ENCODE measurements at regions not wholly inside any gene's neighbourhood (a gene's known extent, or its start where the extent isn't known, plus 50 kb on each side); places are given as distances from the start of the nearest gene placed in this dataset.

DNA sequence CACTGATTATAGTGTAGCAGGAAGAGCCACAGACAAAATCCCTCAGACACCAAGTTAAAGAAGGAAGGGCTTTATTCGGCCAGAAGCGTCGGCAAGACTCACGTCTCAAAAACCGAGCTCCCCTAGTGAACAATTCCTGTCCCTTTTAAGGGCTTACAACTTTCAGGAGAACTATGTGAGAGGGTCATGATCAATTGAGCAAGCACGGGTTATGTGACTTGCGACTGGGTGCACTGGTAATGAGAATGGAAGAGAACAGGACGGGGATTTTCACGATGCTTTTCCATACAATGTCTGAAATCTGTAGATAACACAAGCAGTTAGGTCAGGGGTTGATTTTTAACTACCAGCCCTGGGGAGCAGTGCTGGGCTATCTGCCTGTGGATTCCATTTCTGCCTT, 116.7 kb downstream of the MFAP3L start:
- DNase-seq (ENCODE audit: low read depth), result no peak
- no peak overlapping the region for H3K4me3 ChIP-seq (ENCODE audit: low read length)
- TF ChIP-seq, protein P1, sequence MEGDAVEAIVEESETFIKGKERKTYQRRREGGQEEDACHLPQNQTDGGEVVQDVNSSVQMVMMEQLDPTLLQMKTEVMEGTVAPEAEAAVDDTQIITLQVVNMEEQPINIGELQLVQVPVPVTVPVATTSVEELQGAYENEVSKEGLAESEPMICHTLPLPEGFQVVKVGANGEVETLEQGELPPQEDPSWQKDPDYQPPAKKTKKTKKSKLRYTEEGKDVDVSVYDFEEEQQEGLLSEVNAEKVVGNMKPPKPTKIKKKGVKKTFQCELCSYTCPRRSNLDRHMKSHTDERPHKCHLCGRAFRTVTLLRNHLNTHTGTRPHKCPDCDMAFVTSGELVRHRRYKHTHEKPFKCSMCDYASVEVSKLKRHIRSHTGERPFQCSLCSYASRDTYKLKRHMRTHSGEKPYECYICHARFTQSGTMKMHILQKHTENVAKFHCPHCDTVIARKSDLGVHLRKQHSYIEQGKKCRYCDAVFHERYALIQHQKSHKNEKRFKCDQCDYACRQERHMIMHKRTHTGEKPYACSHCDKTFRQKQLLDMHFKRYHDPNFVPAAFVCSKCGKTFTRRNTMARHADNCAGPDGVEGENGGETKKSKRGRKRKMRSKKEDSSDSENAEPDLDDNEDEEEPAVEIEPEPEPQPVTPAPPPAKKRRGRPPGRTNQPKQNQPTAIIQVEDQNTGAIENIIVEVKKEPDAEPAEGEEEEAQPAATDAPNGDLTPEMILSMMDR (conservative IDR thresholded peaks at IDR 0.05; ENCODE audit: low read length), result no peak

DNA sequence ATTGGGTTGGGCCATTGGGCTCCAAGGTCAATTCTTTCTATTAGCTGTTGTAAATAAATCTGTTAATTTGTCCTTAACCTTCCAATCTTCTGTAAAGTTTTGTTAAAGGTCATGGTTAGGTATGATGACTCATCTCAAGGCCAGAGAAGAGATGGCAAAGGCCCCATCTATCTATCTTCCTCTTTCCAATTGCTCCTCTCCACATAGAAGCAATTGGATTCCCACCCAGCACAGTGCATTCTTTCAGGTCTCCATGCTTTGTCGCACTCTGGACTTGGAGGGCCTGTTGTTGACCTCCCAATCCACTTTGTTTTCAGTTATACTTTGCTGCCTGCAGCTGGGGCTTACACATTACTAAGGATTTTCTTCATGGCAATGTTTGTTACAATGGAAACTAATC, 118.5 kb downstream of the MFAP3L start:
- no peak overlapping the region for H3K4me3 ChIP-seq (ENCODE audit: low read length)
- DNase-seq (ENCODE audit: low read depth), result no peak
- TF ChIP-seq, protein P1 (conservative IDR thresholded peaks at IDR 0.05; ENCODE audit: low read length), result no peak

DNA sequence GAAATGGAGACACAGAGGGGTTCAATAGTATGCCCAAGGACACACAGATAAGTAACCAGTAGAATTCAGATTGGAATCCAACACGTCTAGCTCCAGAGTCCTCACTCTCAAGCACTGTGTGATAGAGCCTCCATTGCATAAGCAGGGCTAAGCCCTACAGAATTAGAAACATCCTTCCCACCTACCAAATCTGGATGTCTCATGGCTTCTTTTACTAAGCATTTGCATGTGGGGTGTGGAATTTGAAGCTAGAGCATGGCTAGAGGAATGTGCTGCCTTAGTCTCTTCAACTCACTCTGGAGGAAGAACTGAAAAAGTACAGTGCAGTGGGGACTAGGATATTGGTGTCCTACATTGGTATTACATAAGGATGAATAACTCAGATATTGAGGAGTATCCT, 119.4 kb downstream of the MFAP3L start:
- no peak overlapping the region for H3K4me3 ChIP-seq (ENCODE audit: low read length)
- DNase-seq (ENCODE audit: low read depth), result no peak
- TF ChIP-seq, protein P1 (conservative IDR thresholded peaks at IDR 0.05; ENCODE audit: low read length), result no peak

DNA sequence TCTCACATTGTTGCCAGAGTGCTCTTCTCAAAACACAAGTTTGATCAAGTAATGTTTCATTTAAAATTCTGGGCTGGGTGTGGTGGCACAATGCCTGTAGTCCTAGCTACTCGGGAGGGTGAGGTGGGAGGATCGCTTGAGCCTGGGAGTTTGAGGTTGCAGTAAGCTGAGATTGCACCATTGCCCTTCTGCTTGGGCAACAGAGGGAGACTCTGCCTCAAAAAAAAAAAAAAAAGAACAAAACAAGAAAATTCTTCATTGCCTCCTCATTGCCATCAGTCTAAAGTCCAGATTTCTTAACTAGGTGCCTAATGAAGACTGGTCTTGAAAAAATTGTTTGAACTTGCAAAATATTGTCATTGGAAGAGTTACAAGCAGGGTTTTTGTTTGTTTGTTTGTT, 120.1 kb downstream of the MFAP3L start:
- peak; percentile 3 for DNase-seq (ENCODE audit: low read depth)
- TF ChIP-seq, protein P1 (conservative IDR thresholded peaks at IDR 0.05; ENCODE audit: low read length), result no peak
- H3K4me3 ChIP-seq (ENCODE audit: low read length), result no peak overlapping the region

DNA sequence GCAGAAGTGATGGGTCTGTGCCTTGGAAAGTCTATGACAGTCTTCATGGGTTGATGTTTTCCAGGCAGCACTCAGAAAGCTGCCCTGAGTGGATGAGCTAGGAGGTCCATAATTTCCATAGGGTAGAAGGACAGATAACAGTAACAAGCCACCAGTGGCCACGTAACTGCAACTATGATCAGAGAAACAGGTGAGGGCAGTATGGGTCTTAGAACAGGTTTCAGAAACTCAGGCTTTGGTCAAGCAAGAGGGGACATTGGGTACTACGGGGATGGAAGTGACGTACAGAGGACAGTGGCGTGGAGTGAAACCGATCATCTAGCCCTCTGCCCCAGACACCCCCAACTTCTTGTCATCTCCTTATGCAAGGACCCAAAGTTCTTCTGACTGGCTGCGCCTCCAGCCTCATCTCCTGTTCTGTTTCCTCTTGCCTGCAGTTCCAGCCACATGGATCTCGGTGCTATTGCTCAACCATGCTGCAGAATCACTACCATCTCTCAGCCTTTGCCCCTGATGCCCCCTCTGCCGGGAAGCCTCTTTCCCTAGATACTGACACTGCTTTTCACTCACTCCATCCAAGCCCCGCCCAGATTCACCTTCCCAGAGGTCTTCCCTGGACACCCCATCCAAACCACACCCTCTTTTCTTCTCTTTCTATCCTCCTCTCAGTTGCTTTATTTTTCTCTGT, 123.4 kb downstream of the MFAP3L start:
- TF ChIP-seq, protein P1 (conservative IDR thresholded peaks at IDR 0.05; ENCODE audit: low read length), result no peak
- no peak overlapping the region for H3K4me3 ChIP-seq (ENCODE audit: low read length)
- no peak for DNase-seq (ENCODE audit: low read depth)

DNA sequence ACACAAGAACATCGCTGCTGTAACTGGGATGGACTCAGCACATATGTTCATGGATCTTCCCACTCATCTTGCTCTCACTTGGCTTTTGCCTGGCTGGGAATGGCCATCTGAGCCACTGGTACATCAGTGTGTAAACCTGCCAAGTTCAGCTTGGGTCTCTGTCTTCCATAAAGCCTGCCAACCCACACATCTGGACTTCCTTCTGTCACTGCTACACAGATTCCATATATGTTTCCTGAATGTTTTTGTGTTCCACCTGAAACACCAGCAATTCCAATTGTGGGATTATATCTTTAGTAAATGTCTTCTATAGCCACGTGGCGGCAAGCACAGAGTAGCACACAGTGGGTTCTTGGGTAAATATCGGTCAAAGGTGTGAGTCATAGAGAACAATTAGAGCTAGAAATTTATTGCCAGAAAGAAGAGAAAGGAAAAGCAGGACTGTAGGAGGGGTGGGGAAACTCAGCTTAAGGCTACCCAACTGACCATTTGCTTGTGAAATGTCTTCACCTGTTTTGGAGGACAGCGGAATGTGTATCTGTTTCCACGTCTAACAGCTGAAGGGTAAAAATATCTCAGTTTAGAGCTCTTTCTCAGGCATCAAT, 125.9 kb downstream of the MFAP3L start:
- no peak for DNase-seq (ENCODE audit: low read depth)
- H3K4me3 ChIP-seq (ENCODE audit: low read length), result no peak overlapping the region
- TF ChIP-seq, protein P1 (conservative IDR thresholded peaks at IDR 0.05; ENCODE audit: low read length), result no peak

DNA sequence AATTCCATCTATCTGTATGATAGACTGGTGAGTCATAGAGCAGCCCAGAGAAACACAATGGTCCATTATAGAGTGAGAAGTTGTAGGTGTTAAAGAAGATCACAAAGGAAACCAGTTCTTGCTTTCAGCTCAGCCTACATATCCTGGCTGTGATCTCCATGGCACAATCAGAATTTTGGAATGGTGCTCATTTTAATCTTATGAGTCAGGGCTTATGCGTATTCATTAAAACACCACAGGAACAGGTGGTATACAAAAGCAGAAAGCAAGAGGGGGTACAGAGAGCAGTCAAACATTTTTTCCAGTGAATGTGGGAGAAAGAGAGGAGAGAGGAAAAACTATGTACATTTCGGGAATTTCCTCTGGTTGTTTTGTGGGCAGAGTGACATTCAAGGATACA, 126.9 kb downstream of the MFAP3L start:
- TF ChIP-seq, protein P1 (conservative IDR thresholded peaks at IDR 0.05; ENCODE audit: low read length), result no peak
- DNase-seq (ENCODE audit: low read depth), result peak; percentile 3
- H3K4me3 ChIP-seq (ENCODE audit: low read length), result no peak overlapping the region

Measured in AG10803 (cell line).